PFSK-1 (cell line): ENCODE measurements at regions not wholly inside any gene's neighbourhood (a gene's known extent, or its start where the extent isn't known, plus 50 kb on each side); places are given as distances from the start of the nearest gene placed in this dataset.

Experiments used
- FOXP2 ChIP-seq: optimal IDR thresholded peaks from 2 replicates; pipeline ENCODE3; 2011; ENCODE audit warnings: borderline replicate concordance, control low read depth, inconsistent platforms; ENCODE audit not compliant: insufficient read depth; ENCODE audit errors: extremely low read length, extremely low read depth
- POLR2AphosphoS5 ChIP-seq: IDR thresholded peaks from 2 replicates; pipeline ENCODE4 v1.6.1; 2012; ENCODE audit warnings: low read depth, mild to moderate bottlenecking, control low read depth, low read length, moderate library complexity
- SIN3A ChIP-seq: IDR thresholded peaks from 2 replicates; pipeline ENCODE4 v1.6.1; 2012; ENCODE audit warnings: mild to moderate bottlenecking, low read length, moderate library complexity, borderline replicate concordance; ENCODE audit not compliant: insufficient read depth
- TAF1 ChIP-seq: IDR thresholded peaks from 2 replicates; pipeline ENCODE4 v1.6.1; 2012; ENCODE audit warnings: low read length, control low read depth, borderline replicate concordance; ENCODE audit not compliant: insufficient read depth
- TF ChIP-seq, protein P1 (sequence below), 2 experiments: IDR thresholded peaks; 2 replicates each; pipeline versions ENCODE4 v1.6.1 to v1.8.0; 2011 to 2012; ENCODE audit warnings: low read depth in 2 of 2, low read length in 2 of 2, control low read depth in 1 of 2, inconsistent platforms in 1 of 2, mild to moderate bottlenecking in 1 of 2, moderate library complexity in 1 of 2; ENCODE audit not compliant: insufficient read depth in 1 of 2

DNA sequence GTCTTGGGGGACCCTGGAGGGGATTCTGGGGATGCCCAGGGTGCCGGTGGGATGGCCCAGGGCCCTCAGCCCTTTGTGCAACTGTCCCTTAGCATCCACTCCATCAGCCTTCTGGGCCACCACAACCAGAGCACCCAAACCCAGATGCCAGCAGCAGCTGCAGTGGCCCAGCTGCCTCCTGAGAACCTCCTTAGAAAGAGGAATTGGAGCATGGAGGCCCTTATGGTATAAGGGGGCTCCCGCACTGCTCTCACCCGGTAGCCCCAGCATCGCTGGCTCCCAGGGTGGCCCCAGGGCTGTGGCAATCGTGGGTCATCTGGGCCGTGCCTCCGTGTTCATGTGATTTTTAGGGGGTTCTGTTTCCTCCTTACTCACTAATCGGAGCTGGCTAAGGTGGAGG, 463.3 kb downstream of the ICE1 start:
- TF ChIP-seq, protein P1, sequence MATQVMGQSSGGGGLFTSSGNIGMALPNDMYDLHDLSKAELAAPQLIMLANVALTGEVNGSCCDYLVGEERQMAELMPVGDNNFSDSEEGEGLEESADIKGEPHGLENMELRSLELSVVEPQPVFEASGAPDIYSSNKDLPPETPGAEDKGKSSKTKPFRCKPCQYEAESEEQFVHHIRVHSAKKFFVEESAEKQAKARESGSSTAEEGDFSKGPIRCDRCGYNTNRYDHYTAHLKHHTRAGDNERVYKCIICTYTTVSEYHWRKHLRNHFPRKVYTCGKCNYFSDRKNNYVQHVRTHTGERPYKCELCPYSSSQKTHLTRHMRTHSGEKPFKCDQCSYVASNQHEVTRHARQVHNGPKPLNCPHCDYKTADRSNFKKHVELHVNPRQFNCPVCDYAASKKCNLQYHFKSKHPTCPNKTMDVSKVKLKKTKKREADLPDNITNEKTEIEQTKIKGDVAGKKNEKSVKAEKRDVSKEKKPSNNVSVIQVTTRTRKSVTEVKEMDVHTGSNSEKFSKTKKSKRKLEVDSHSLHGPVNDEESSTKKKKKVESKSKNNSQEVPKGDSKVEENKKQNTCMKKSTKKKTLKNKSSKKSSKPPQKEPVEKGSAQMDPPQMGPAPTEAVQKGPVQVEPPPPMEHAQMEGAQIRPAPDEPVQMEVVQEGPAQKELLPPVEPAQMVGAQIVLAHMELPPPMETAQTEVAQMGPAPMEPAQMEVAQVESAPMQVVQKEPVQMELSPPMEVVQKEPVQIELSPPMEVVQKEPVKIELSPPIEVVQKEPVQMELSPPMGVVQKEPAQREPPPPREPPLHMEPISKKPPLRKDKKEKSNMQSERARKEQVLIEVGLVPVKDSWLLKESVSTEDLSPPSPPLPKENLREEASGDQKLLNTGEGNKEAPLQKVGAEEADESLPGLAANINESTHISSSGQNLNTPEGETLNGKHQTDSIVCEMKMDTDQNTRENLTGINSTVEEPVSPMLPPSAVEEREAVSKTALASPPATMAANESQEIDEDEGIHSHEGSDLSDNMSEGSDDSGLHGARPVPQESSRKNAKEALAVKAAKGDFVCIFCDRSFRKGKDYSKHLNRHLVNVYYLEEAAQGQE (IDR thresholded peaks at IDR 0.05; ENCODE audit: insufficient read depth in 1 of 2, low read depth in 2 of 2, low read length in 2 of 2) = no peak
- TF ChIP-seq POLR2AphosphoS5 (no peak), TAF1 (no peak), SIN3A (no peak), FOXP2 (no peak)
